ENCODE measurements at regions not wholly inside any gene's neighbourhood (a gene's known extent, or its start where the extent isn't known, plus 50 kb on each side); places are given as distances from the start of the nearest gene placed in this dataset.

DNA sequence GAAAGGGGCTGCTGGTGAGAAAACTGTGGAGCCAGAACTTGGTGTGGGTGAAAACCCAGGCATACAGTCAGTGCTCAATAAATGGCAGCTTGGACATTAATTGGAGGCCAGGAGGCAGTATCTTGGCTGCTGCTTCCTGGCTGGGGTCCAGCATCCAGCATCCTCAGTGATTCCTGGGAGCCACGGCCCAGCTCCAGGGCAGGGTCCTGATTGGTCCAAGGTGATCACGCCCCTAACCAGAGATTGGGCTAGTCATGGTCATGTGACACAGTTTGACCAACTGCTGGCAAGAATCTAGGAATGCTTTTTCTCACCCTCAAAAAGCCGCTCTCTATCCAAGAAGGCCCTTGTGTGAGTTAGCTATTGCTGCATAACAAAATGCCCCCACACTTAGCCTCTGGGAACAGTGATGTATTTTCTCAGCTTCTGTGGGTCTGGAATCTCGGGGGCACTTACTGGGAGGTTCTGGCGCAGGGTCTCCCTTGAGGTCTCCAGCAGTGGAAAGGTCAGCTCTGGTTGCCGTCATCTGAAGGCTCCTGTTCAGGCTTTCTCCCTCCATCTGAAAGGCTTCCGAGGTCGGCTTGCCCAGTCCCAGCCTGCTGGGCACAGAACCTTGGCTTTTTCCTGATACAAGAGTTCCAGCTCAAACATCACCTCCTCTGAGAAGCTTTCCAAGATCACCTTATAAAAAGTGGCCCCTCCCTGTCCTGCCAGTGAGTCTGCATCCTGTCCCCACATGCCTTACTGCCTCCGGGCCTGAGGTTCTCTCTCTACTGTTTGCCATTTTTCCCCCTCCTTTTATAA lies 119.2 kb upstream of the NCOR2 start:
- no peak for DNase-seq

- no peak for DNase-seq
Observed at GRCh38 chr12:124685689-124686369, 118.4 kb upstream of the NCOR2 start.

DNA sequence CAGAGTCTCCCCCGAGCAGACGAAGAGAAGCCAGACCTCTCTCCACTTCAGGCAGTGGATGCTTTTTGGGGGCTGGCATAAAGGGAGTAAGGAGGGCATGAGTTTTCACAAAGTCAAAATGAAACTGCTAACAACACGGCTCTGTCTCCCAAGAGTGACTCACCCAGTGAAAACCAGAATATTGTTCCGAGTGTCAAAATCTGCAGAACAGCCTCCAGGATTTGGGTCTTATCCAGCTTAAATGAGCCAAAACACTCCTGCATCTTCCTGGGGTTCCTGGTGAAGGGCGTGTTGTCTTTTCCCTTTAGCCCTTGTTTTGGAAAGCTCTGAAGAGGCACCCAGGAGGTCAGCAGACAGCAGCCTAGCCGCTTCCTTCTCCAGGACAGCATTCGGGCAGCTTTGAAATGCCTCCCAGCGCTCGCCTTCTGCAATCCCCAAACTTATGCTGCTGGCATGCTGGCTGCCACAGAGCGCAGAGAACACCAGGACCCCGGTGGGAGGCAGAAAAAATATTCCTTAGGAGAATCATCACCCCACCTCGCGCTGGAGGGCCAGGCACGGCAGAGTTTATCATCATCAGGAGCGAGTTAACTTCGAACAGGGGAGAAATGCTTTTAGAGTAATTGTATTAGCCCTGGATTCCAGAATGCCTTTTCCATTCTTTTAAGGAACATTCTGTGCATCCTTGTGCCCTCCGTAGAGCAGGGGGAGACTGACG lies 117.7 kb upstream of the NCOR2 start:
- DNase-seq = no peak

DNA sequence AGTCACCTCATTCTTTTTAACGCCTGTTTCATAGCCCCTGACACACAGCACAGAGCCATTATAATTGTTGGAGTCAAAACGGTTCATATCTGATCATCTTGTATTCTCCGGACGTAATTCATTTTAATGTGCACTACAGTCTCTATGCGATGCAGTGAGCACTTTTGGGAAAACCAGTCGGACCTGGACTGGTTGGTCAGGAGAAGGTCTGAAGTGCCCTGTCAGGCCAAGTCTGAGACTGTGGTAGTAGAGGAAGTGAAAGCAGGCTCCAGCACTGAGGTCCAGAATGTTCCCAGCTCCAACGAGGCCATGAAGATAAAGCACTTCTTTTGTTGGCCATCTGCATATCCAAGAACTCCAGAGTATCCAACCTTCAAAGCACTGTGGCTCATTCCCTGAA lies 117.1 kb upstream of the NCOR2 start:
- DNase-seq = no peak

DNA sequence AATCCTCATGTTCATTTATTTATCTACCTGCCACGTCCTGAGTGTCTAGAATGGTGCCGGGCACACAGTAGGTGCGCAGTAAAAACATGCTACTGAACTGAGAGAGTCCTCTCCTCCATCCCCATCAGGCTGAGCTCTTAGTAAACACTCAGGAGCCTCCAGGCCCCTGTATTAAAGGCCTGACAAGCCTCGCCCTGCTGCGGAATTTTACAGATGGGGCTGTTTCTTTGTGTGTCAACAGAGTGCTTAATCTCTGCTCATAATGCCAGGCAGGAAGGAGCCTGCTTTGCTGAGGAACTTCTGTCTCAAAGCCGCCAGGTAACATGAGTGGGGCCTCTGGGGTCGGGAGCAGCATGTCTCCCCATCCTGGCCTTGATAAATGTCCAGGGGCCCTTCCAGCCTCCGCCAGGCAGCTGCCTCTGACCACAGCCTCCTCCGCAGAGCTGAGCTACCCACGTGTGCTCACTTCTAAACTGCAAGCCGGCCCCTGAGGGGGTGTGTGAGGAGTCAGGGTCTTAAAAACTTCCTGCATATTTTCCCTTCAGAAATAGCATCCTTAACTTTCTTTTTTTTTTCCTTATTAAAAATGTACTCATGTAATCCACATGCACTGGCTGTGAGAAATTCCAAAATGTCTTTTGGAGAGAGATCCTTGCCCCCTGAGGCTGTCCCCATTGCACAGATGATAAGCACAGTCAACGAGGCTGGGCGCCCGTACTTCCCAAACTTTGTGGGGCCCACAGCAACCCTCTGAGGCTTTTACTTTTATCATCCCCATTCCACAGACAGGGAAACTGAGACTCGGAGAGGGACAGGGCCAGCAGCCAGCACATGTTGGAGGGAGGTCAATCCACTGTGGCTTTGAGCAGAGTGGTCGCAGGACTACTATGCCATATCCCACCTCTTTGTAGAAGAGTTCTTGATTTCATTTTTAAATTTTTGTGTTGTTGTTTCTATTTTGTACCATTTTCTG lies 116.0 kb upstream of the NCOR2 start:
- no peak for DNase-seq

DNA sequence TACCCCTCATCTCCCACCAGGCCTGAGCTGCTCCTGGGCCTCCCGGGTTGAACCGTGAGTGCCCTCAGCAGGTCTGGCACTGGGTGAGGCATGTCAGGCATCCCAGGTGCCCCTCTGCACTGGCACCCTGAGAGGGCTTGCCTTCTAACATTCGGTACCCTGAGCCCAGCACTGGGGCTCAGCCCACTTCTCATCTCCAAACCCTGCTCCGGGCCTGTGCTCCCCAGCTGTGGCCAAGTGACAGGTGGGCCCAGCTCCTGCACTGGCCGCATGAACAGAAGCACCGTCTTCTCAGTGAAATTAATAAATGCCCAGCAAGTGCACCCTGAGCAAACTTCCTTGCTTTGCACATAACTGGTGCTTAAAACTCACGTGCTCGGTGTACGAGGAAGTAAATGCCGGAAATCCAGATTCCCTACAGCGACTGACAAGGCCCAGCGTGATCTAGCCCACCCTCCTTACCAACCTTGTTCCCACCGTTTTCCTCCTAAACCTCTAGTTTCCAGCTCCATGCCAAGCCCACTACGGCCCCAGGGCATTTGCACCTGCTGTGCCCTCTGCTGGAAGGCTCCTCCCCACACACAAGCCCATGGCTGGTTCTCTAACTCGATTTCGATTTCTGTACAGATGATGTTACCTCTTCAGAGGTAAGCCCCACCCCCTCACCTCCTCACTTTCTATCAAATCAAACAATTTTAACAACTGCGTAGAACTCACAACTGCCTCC lies 115.2 kb upstream of the NCOR2 start:
- no peak for DNase-seq

DNA sequence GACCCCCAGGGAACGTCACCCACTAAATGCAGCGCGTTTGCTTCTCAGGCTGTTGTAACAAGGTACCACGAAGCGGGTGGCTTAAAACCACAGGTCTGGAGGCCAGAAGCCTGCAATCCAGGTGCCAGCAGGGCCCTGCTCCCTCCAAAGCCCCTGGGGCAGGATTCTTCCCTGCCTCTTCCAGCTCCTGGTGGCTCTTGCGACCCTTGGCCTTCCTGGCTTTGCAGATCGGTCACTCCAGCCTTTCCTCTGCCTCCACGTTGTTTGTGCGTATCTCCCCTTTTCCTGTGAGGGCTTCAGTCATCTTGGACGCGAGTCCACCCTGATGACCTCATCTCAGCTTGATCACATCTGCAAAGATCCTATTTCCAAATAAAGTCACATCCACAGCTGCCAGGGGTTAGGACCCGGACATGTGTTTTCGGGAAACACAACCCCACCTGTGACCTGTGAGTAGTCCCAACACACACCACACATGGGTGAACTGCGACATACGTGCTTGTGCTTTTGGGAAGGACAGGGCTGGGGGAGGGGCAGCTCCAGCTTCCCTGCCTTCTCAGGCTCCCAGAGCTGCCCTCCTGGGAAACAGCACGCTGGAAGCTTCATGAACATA lies 114.5 kb upstream of the NCOR2 start:
- no peak for DNase-seq

DNA sequence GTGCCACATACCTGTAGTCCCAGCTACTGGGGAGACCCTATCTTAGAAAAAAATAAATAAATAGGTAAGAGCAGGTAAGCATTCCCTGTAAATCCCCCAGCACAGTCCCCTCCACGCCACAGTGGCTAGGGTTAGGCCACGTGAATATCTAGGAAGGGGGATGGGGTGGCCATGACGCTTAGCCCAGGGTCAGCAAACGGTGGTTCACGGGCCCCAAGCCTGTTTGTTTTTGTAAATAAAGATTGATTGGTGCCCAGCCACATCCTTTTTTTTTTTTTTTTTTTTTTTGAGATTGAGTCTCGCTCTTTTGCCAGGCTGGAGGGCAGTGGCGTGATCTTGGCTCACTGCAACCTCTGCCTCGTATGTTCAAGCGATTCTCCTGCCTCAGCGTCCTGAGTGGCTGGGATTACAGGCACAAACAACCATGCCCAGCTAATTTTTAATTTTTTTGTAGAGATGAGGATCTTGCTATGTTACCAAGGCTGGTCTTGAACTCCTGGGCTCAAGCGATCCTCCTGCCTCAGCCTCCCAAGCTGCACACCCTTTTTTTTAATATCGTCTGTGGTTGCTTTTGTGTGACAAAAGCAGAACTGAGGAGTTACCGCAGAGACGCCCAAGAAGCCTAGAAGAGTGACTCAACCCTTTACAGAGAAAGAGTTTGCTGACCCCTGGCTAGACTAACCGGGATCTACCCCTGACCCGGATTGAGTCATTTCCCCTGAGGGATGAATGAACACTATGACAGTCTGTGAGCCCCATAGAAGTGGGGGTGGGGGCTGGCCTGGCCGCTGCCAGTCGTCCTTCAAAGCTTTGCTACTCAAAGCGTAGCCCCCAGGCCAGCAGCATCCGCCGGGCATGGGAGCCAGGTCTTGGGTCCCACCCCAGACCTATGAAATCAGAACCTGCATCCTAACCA lies 113.7 kb upstream of the NCOR2 start:
- no peak for DNase-seq

DNA sequence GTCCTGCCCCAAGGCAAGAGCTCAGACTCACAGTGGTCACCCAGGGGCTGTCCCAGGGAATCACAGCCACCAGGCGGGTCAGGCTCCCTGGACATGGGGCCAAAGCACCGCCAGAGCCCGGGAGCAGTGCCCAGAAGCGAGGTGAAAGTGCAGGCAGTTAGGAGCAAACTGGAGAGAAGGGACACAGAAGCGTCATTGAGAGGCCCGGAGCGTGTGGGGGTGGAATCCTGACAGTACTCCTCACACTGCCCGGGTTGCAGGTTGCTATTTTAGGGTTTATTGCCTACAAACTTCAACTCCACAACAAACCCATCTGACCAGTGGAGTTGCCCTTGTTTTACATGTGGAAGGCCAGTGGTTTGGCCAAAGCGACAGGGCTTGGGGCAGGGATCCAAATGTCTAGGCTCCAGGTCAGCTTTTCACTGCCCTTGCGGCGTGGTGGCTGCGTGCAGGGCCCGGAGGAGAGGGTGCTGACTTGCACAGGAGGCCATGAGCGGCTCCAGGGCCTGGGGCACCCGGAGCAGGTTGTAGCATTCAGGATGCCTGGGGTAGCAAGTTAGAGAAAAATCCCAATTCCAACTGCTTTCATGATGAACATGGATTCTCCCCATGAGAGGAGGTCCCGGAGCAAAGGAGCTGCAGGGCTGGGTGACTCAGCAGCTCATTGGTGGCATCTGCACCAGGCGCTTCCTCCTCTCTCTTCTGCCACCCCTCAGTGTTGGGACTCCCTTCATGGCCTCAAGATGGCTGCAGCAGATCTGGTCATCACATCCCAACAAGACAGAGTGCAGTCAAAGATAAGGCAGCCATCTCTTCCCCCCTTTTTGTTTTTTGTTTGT lies 112.3 kb upstream of the NCOR2 start:
- no peak for DNase-seq

DNA sequence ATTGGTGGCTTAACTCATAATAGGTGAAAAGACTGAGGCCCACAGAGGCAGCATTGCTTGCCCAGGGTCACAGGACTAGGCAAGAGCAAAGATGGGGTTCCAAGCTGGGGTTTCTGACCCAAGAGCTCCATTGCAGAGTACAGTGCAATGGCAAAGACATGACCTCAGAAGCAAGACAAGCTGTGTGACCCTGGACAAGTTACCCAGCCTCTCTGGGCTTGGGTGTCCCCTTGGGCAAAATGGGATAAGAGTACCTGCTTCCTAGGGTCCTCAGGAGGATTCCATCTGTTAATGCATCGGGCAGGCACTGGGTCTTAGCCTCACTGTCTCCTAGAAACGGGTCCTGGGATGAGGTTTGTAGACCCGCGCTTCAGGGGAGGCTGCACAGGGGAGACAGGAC lies 111.6 kb upstream of the NCOR2 start:
- DNase-seq = no peak

DNA sequence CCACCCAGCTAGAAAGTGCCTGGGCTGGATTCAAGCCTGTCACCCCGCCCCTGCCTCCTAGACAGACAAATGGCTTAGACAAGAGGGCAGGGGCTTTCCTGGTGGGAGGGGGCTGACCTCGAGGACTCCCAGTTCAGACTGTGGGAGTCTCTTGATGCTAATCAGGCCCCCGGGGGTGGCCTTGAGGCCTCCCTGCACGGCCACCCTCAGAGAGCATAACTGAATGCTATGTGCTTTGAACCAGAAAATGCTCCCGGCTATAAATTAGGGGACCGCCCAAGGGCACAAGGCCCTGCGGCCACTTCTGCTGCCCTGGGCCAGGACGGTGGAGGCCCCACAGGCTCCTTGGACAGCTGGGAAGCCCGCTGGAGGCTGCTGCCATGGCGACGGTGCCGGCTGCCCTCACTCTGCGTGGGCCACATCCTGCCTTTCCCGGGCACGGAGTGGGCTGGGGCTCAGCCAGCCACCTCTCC lies 111.0 kb upstream of the NCOR2 start:
- DNase-seq = no peak

GRCh38 chr12:124677552-124678356 lies 110.3 kb upstream of the NCOR2 start:
- no peak for DNase-seq

DNA sequence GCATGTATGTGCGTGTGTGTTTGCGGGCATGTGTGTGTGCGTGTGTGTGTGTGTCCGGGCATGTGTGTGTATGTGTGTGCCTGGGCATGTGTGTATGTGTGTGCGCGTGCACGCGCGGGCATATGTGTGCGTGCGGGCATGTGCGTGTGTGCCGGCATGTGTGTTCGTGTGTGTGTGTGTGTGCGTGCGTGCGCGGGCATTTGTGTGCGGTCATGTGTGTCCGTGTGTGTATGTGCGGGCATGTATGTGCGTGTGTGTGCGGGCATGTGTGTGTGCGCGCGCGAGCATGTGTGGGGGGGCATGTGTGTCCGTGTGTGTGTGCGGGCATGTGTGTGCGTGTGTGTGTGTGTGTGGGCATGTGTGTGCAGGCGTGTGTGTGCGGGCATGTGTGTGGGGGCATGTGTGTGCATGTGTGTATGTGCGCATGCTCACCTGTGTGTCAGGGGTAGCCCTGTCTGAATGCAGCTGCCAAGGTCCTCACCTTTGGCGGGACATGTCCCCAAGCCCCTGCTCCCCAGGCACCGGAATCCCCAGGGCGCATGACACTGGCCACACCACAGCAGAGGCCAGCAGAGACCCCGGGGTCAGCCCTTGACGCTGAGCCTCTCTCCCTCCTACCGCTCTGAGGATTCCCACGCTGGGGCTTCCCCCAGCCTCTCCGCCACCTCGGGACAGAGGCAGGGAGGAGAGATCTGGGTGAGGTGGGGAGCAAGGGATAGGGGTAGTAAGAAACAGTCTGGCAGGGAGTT lies 109.5 kb upstream of the NCOR2 start:
- DNase-seq = no peak

- DNase-seq = no peak
Observed at GRCh38 chr12:124675881-124676713, 108.7 kb upstream of the NCOR2 start.

DNA sequence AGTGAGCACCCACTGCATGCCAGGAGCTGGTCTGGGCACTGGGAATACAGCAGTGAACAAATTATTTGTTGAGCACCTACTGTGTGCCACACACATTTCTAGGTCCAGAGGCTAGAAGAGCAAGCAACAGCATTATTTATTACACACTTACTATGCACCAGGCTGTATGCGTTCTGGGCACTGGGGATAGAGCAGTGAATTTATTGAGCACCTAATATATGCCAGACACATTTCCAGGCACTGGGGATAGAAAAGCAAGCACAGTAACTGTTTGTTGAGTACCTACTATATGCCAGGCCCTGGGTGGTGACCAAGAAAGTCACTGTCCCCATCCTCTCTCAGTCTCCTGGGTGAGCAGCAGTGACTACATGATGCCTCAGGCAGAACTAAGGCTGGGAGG lies 107.5 kb upstream of the NCOR2 start:
- no peak for DNase-seq

GRCh38 chr12:124673801-124674617 lies 106.6 kb upstream of the NCOR2 start:
- DNase-seq = no peak

Measured in NCI-H1436 treated with DMSO at 0.1 percent for 48 hours (cell line).